Esophagus mucosa (tissue), 1 donor: ENCODE measurements at regions not wholly inside any gene's neighbourhood (a gene's known extent, or its start where the extent isn't known, plus 50 kb on each side); places are given as distances from the start of the nearest gene placed in this dataset.
"Not testable (repeated sequence)": the region's sequence is repeated elsewhere in the genome, so short reads cannot be mapped to it uniquely, and the experiment has no call there.

Experiments used
- ATAC-seq: fragments of 200-7000 bp; cut with Tn5 transposase; one replicate; pipeline ENCODE4 v1.9.1; 2020
- donor health status: DM: yes; HTN: yes; CAD: no.

DNA sequence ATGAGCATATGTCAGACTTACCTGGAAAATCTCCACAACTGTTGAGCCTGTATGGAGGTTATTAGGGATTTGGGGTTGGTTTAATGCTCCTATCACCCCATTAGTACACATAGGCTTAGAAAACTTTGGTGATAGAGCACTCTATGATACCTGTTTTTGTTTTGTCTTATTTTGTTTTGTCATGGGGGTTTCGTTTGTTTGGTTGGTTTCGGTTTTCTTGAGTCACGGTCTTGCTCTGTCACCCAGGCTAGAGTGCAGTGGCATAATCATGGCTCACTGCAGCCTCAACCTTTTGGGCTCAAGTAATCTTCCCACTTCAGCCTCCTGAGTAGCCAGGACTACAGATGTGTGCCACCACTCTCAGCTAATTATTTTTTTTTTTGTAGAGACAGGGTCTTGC lies 70.0 kb downstream of the MZT1 start:
- ATAC-seq = no peak

DNA sequence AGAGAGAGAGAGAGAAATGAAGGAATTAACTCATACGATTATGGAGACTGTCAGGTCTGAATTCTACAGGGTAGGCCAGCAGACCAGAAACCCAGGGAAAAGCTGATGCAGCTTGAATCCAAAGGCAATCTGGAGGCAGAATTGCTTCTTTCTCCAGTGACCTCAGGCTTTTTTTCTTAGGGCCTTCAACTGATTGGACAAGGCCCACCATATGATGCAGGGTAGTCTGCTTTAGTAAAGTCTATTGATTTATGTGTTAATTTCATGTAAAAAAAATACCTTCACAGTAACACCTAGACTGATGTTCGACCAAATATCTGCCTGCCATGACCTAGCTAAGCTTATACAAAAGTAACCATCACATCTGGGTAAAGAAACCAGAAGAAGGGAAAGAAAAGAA lies 71.1 kb downstream of the MZT1 start:
- no peak for ATAC-seq

DNA sequence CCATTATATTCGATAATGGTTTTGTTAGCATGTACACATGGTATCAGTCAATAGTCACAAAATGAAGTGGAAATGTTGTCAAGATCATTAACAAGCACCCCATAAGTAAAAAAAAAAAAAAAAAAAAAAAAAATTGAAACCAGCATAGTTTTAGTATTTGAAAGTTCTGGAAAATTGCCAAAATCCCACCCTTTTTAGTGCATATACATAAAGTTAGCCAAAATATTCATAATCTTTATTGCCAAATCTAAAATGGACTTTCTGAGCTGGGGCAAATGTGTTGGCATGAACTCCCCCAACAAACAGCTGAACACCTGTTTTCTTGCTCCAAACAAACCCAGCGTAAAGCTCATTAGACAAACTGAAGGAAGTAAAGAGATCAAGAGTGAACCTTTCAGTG lies 73.9 kb downstream of the MZT1 start:
- ATAC-seq = no peak

DNA sequence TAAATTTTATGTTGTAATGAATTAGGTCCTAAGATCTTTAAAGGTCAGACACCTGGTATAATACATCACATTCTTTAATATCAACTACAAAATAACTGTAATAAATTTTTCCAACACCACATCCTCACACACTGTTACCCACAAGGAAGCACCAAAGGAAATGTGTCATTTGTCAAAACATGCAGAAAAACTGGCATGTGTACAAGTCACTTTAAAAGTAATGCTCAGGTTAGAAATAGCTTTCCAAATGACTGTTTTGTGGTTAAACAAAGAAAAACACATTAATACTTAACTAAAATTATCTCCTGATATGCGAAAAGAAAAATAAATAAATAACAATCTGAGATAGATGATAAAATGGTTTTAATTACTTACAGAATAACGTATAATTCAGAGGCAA lies 74.7 kb downstream of the MZT1 start:
- ATAC-seq = no peak

DNA sequence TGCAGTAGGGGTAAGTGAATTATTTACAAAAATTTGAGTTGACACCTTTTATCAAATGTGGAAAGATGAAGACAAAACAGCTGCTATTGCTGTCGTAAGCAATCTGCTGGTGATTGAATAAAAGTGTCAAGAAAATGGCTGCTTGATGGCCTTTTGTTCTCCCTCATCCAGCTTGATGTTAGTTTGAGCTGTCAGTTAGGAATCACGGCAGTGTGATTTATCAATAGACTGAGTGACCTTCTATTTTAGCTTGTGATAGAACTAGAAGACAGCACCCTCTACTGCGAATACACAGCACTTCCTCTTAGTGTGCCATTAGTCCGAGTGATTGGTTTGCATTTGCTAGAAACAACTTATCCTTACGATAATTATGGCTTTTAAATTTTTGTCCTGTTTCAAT lies 76.3 kb downstream of the MZT1 start:
- no peak for ATAC-seq

DNA sequence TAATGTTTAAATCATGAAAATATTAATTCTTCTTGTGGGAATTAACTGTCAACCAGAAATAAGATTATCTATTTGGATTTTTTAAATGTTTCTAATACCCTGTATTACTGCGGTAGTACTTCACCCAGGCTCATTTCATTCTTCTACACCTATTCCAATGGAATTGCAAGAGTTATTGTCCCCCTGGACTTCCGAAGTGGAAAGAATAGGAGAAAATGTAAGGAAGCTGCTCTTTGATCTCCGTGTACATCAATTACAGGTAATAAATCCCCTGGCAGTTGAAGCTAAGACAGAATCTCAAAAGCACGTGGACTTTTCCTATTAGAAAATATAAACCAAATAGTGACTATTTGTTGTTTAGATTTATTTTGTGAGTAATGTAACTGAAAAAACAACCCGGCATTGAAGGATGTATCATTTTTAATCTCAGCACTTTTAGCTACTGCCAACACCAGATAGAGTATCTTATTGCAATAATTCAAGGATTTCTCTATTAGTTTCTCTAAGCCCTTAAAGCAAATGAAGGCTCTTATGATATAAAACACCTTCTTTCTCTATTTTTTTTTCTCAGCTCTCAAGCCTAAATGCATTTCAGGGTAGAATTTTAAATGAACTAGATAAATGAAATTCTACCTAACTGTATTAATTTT lies 77.3 kb downstream of the MZT1 start:
- ATAC-seq = no peak

DNA sequence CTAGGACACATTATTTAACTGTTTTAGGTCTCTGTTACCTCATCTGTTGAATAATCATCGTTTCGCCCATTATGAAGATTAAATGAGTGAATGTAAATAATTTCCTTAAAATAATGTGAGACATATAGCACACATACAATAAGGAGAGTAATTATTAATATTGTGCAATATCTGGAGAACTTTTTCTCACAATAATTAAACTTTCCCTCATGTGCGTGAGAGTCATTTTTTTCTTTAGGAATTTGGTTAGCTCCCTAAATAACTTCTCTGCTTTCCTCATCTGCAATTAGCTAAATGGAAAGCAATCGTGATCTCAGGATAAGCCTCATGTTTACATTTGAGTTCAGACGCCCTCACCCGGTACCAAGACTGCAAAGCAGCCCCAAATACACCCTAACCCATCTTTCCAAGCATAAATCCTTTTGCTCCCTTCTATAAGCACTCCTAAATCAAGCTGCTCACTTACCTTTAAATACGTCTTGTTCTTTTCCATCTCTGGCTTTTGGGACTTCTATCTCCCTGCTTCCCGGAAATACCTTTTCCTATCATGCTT lies 78.8 kb downstream of the MZT1 start:
- ATAC-seq = no peak

DNA sequence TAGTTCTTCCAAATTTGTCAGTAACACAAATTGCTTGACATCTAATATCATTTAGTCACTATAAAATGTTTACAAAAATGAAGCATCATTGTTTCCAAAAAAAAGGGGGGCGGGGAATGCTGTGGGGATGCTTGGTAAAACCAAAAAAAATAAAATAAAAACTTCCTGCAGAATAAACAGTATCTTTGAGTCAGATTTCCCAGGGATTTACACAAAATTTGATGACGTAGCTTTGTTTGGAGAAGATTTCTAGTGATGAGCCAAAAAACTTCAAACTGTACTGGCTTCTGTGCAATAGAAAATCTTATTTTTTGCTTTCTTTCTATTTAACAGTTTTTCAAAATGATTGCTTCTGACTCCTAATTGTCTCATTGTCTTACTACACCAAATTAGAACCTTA lies 80.0 kb downstream of the MZT1 start:
- no peak for ATAC-seq

DNA sequence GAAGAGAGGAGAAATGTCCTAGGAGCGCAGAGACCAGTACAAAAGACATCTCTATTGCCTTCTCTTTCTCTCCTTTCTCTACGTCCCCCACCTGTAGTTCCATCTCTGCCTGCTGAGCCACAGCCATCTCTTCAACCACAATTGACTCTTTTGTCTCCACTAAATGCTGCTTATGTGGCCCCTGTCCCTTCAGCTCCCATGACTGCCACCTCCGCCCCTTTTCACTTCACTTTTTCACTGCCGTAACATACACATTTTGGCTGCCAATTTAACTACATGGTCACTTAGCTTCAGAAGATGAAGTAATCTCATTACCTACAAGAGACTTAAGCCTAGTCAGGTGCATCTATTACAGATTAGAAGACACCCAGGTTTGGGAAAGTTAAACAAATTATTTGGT lies 81.9 kb downstream of the MZT1 start:
- ATAC-seq = no peak

DNA sequence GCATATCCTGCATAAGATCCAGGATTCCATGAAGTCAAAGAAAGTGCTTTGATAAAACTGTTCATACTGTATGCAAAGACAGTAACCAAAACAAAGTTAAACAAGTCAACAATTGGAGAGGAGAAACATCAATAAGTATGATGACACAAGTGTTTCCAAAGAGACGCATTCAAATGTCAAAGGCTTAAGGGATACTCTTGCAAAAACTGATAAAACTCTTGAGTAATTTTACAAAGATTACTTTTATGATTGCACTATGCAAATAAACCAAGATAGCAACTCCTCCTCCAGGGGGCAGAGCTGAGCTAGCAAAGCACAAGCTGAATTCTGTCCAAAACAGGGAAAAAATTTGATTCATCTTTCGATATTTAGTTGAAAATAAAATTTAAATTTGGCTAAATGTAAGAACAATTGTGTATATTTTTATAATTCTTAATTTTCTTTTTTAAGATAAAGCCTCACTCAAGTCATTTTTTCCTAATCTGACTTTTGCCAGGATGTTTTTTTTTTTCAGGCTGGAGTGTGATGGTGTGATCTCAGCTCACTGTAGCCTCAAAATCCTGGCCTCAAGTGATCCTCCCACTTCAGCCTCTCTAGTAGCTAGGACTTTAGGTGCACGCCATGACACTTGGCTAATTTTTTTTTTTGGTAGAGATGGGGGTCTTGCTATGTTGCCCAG lies 84.0 kb downstream of the MZT1 start:
- ATAC-seq = no peak

DNA sequence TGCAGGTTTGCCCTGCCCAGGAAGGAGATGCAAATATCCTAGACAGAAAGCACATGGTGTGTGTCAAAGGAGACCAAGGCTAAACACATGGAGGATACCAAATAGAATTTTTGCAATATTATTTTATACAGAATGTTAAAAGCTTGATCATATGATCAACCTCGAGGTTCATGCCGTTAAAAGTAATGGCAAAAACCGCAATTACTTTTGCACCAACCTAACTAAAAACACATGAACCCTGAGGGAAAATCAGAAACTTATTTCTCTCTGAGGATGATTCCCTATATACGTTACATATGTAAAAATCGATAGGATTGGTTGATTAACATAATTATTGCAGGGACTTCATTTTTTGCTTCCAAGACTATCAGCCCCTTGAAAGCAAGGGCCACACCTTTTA lies 88.1 kb downstream of the MZT1 start:
- ATAC-seq = no peak

DNA sequence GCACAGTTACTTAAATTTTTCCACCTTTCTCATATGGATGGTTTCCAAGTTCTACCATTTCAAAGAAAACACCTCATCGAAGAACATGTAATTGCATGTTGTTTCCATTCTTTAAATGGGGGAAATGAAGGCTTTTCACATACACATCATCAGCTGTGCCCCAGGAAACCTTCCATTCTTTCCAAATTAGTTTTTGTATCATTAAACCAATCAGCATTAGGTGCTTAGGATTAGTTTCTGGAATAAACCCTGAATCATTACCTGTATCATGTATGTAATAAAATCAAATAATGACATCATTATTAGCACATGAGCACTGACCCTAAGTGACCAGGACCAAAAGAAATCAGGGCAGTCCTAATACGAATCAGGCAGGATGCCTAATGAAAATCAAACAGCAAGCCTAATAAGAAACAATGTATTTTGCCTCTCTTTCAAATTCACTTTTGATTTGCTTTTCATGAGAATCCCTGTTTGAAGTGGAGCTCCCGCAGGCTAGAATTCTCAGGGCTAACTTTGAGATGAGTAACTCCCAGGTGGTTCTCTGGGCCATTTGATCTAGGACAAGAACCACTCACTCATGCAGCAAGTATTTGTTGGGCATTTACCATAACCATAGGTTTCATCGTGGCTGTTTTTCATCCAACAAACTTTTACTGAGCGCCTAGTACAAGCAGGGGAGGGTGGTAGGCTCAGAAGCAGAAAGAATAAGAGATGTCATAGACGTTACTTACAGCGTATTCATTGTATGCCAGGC lies 89.2 kb downstream of the MZT1 start:
- ATAC-seq = no peak

DNA sequence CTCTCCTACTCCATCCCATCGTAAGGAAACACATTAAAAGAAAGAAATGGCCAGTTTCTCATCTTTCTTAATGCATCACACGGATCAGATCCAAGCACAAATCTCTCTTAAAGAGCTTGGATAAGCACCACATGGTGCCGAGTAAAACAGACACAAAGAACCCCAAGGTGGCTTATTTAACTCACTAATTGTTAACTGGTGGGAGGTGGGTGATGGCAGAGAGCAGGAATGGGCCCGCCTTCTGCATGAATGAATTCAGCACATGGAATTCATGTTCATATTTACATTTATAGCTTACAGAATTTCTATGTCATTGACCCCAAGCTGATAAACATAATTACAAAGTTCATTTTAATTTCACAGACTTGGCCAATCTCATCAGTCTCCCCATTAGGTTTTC lies 89.9 kb downstream of the MZT1 start:
- ATAC-seq = no peak

DNA sequence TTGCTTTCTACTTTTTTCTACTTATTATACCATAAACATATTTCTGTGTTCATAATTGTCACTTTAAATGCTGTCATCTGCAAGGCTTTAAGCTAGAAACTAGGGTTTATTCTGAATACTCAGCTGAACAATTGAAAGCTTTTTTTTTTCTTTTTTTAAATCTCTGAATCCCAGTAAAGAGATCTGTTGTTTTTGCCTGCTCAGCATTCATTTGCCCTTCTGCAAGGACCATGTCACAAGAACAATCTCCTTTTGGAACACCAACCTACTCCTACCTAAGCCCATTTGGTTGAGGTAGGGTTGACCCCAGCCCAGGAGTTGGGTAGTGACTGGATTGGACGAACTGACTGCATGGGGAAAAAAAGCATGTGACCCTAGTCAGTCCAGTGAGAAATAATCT lies 92.6 kb downstream of the MZT1 start:
- no peak for ATAC-seq

DNA sequence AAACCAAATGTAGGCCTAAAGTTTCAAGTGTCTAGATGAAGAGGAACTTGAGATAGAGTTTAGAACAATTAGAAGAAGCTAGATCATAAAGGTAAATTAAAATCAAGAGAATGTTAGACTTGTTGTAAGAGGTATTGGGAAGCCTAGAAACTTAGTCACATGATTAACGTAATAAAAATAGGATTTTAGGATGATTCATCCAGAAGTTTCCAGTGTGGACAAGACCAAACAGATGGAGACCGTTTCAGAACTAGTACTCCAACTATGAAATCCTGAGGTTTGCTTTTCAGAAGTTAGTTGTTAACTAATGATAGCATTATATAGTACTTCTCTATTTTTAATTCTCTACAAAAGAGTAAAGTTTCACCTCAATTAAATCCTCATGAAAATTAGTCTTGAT lies 104.9 kb downstream of the MZT1 start:
- no peak for ATAC-seq

DNA sequence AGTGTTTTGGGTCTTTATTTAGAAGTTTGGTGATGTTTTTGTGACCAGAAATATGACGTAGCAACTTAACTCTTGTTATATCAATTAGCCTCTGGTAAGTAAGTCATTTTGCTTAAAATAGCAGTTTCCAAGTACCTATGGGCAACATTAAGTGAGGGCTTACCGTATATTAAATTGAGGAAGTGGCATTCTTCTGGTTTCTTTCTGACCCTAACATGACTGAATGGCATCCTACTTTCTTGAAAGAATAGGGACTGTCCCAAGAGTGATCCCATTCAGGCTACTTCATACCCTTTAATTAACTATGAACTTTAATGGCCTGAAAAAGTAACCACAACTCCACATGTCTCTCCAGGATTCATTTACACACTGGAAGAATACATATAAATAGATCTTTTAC lies 106.6 kb downstream of the MZT1 start:
- ATAC-seq = no peak

DNA sequence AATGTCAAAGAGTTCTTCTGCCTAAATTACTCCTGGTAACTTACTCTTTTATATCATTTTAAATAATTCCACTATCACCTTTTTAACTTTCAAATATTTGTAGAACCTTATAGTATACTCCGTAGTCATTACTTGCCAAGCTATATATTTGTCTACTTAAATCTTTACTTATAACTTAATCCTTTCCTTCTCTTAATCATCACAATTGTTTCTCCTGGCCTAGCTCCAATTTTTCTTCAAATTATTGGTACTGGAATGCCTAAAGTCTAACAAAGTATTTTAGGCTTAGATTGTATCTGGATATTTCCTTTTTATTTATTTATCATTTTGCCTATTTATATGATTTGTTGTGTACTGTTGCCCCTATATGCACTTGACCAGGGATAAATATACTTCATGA lies 109.5 kb downstream of the MZT1 start:
- ATAC-seq = no peak

DNA sequence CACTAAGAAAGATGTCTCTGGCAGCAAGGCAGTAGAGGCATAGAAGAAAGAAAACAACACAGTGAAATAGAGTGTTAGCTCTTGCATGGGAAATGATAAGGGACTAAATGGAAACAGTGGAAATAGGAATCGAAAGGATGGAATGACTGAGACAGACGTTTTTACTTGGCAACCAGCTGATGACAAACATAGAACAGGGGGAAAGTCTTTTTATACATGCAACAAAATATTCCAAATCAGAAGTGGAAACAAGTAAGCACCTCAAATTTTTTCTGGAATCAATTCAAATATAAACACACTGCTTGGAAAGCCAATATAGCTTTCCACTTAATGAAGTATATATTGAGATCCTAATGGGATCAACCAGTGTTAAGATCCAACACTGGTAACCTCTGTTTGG lies 110.2 kb downstream of the MZT1 start:
- no peak for ATAC-seq

DNA sequence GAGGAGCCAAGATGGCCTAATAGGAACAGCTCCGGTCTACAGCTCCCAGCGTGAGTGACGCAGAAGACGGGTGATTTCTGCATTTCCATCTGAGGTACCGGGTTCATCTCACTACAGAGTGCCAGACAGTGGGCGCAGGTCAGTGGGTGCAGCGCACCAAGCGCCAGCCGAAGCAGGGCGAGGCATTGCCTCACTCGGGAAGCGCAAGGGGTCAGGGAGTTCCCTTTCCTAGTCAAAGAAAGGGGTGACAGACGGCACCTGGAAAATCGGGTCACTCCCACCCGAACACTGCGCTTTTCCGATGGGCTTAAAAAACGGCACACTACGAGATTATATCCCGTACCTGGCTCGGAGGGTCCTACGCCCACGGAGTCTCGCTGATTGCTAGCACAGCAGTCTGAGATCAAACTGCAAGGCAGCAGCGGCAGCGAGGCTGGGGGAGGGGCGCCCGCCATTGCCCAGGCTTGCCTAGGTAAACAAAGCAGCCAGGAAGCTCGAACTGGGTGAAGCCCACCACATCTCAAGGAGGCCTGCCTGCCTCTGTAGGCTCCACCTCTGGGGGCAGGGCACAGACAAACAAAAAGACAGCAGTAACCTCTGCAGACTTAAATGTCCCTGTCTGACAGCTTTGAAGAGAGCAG lies 117.1 kb downstream of the MZT1 start:
- not testable (repeated sequence) for ATAC-seq

DNA sequence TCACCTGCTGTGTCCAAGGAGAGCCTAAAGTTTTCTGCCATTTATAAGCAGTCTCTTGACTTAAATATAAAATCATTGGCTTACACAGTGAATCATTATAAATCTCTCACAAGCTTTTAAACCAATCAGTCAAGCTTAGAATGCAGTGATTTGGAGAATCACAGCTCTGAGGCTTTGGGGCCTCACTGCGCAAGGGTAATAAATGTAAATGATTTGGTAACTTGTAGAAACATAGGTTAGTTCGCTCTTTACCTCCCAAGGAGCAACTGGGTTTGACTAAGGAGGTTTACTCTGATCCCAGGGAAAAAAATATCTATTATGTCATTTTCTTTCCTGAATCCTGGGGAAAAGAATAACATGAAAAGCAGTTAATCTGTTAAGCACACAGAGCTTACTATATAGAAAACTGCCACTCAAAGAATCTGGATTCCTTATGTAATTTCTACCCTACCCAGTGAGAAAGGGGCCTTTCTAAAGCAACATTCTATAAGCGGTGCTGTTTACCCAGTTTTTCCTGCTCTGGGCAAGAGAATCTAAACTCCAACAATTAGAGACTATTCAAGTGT lies 128.2 kb downstream of the MZT1 start:
- no peak for ATAC-seq

DNA sequence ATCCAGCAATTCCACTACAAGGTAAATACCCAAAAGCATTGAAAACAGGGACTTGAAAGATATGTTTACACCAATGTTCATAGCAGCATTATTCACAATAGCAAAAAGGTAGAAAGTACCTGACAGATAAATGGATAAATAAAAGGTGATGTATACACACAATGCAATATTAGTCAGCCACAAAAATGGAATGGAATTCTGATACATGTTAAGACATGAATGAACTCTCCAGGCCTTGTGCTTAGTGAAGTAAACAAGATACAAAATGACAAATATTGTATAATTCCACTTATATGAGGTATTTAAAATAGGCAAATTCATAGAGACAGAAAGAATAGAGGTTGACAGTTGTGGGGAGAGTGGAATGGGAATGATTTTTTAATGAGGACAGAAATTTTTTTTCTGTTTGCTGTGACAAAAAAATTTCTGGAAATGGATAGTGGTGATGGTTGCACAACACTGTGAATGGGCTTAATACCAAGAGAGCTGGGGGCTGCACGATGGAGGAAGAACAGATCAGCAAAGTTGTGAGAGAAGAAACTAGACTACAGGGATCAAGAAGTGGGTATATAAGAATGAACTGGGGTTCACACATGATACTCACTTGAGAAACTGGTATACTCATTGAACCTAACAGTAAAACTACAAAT lies 137.2 kb downstream of the MZT1 start:
- no peak for ATAC-seq

DNA sequence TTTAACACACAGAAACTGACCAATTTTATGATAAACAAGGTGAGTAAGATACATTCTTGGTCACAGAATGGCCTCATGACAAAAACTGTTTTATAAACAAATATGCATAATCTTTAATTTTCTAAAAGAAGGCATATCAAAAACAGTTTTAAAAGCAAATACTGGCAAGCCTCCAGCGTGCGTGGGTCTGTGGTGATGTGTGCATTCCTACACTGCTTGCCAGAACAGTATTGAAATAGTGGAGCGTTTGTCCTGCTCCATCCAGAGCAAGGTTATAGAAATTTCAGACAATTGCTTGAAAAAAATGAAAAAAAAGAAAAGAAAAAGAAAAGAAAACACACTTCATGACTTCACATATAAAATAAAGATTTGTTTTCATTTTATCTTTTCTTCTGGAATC lies 140.9 kb downstream of the MZT1 start:
- ATAC-seq = no peak
